OCI-LY3 (cell line): ENCODE measurements at regions not wholly inside any gene's neighbourhood (a gene's known extent, or its start where the extent isn't known, plus 50 kb on each side); places are given as distances from the start of the nearest gene placed in this dataset.

Experiments
- EZH2phosphoT487 ChIP-seq: fragments of 200-600 bp; shearing (Covaris generic); IDR thresholded peaks from 2 replicates; pipeline ENCODE4 v1.6.1; 2018; ENCODE audit warnings: antibody characterized with exemption, mixed run types, low read depth
- TF ChIP-seq, protein P1 (sequence below): fragments of 200-600, 300-600 bp; sonication (generic); IDR thresholded peaks from 2 replicates; pipeline ENCODE4 v1.5.1; 2014; ENCODE audit warnings: antibody characterized with exemption, low read length, low read depth

- TF ChIP-seq, protein P1, sequence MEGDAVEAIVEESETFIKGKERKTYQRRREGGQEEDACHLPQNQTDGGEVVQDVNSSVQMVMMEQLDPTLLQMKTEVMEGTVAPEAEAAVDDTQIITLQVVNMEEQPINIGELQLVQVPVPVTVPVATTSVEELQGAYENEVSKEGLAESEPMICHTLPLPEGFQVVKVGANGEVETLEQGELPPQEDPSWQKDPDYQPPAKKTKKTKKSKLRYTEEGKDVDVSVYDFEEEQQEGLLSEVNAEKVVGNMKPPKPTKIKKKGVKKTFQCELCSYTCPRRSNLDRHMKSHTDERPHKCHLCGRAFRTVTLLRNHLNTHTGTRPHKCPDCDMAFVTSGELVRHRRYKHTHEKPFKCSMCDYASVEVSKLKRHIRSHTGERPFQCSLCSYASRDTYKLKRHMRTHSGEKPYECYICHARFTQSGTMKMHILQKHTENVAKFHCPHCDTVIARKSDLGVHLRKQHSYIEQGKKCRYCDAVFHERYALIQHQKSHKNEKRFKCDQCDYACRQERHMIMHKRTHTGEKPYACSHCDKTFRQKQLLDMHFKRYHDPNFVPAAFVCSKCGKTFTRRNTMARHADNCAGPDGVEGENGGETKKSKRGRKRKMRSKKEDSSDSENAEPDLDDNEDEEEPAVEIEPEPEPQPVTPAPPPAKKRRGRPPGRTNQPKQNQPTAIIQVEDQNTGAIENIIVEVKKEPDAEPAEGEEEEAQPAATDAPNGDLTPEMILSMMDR = no peak
- TF ChIP-seq EZH2phosphoT487 = no peak
Measured at GRCh38 chr5:89065919-89066318, 182.9 kb upstream of the MEF2C start.
